Vagina (tissue), 2 donors: ENCODE measurements at regions not wholly inside any gene's neighbourhood (a gene's known extent, or its start where the extent isn't known, plus 50 kb on each side); places are given as distances from the start of the nearest gene placed in this dataset.
A peak's percentile ranks its signal among the peaks of the same experiment; 100 is the strongest.

Experiments
- DNase-seq, 2 donors: peaks; one replicate each; pipeline ENCODE4 v3.0.0-alpha.2; 2017; ENCODE audit errors: extremely low spot score in 2 of 2
- H3K27ac ChIP-seq: fragments of 200-600 bp; sonication (generic); one replicate; pipeline ENCODE4 v1.5.1; 2019
- H3K27me3 ChIP-seq: fragments of 200-600 bp; sonication (generic); one replicate; pipeline ENCODE4 v1.5.1; 2019
- H3K36me3 ChIP-seq, 2 donors: fragments of 200-600 bp; sonication (generic); one replicate each; pipeline ENCODE4 v1.5.1; 2017 to 2019
- H3K4me1 ChIP-seq: fragments of 200-600 bp; sonication (generic); one replicate; pipeline ENCODE4 v1.5.1; 2019
- H3K4me3 ChIP-seq, 2 donors: fragments of 200-600 bp; sonication (generic); 1 replicate in 1 of 2; 2 replicates in 1 of 2; pipeline ENCODE4 v1.5.1; 2016 to 2019
- H3K9me3 ChIP-seq: fragments of 200-600 bp; sonication (generic); one replicate; pipeline ENCODE4 v1.5.1; 2019
- POLR2A ChIP-seq, 2 donors: fragments of 450-650 bp; IDR thresholded peaks; one replicate each; pipeline ENCODE4 v1.6.1; 2017; ENCODE audit warnings: antibody characterized with exemption in 2 of 2, mild to moderate bottlenecking in 2 of 2, moderate library complexity in 2 of 2
- POLR2AphosphoS5 ChIP-seq, 2 donors: sonication (generic); formaldehyde crosslinking; IDR thresholded peaks; one replicate each; pipeline ENCODE4 v1.9.0; 2017; ENCODE audit warnings: antibody characterized with exemption in 2 of 2, mild to moderate bottlenecking in 2 of 2, low read depth in 1 of 2; ENCODE audit not compliant: insufficient read depth in 1 of 2
- intact Hi-C: fragments of 100-400 bp; cut with DNase I; formaldehyde crosslinking; loops from one replicate; pipeline ENCODE4 v1.15.1; 2023
- TF ChIP-seq, protein P1 (sequence below), 3 experiments: fragments of 450-650 bp in 2 of 3; fragments of 200-600 bp in 1 of 3; sonication (generic) in 1 of 3; IDR thresholded peaks; one replicate each; pipeline ENCODE4 v1.5.1; 2017 to 2019; ENCODE audit warnings: antibody characterized with exemption in 3 of 3, mild to moderate bottlenecking in 2 of 3, moderate library complexity in 2 of 3

DNA sequence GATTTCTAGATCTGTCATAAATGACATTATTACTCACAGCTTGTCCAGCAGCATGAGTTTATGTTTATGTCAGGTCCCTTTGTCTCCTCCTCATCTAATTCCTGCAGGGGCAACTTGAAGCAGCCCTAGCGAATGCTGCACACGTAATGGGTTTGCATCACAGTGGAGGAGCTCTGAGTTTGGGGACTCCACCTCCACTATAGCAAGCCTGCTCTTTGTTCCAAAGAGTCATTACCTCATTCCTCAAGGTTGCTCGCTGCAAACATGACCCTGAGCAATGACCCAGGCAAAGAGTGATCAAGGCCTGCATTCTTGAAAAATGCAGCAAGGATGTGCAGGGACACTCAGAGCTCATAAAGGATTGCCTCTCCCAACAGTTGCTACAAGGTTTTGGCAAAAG lies 261.9 kb downstream of the HHIPL2 start:
- no peak for DNase-seq
- Histone ChIP-seq H3K4me1 (no peaks in the 10 kb centered on the region), H3K4me3 (no peak overlapping the region), H3K9me3 (no peaks in the 10 kb centered on the region), H3K27ac (no peak overlapping the region), H3K27me3 (no peaks in the 10 kb centered on the region), H3K36me3 (no peaks in the 10 kb centered on the region)
- TF ChIP-seq POLR2A (IDR thresholded peaks at IDR 0.05) = no peak
- TF ChIP-seq, protein P1, sequence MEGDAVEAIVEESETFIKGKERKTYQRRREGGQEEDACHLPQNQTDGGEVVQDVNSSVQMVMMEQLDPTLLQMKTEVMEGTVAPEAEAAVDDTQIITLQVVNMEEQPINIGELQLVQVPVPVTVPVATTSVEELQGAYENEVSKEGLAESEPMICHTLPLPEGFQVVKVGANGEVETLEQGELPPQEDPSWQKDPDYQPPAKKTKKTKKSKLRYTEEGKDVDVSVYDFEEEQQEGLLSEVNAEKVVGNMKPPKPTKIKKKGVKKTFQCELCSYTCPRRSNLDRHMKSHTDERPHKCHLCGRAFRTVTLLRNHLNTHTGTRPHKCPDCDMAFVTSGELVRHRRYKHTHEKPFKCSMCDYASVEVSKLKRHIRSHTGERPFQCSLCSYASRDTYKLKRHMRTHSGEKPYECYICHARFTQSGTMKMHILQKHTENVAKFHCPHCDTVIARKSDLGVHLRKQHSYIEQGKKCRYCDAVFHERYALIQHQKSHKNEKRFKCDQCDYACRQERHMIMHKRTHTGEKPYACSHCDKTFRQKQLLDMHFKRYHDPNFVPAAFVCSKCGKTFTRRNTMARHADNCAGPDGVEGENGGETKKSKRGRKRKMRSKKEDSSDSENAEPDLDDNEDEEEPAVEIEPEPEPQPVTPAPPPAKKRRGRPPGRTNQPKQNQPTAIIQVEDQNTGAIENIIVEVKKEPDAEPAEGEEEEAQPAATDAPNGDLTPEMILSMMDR (IDR thresholded peaks at IDR 0.05) = no peak
- intact Hi-C loops = no loop called here

DNA sequence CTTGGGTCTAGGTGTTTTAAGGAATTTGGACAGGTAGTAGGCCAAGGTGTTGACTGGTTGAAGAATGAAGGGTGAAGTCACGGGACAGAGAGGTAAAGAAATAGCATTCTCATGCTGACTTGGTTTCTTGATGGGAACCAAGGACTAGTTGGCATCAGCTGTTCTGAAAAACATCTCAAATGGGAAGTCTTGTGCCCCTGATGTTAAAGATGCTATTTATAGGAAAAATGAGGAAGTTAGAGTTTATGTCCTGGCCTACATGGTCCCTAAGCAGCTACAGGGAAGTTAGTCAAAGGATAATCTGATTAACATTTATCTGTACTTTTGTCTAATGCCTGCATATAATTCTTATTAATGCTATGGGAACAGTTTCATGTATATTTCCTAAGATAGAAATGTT lies 262.4 kb downstream of the HHIPL2 start:
- no peak for DNase-seq
- Histone ChIP-seq H3K27ac (no peak overlapping the region), H3K4me1 (no peaks in the 10 kb centered on the region), H3K9me3 (no peaks in the 10 kb centered on the region), H3K27me3 (no peaks in the 10 kb centered on the region), H3K36me3 (no peaks in the 10 kb centered on the region), H3K4me3 (no peak overlapping the region)
- intact Hi-C loops = no loop called here
- TF ChIP-seq POLR2A (IDR thresholded peaks at IDR 0.05) (no peak), POLR2AphosphoS5 (IDR thresholded peaks at IDR 0.05; ENCODE audit: insufficient read depth in 1 of 2, low read depth in 1 of 2) (no peak)
- TF ChIP-seq, protein P1 (IDR thresholded peaks at IDR 0.05) = no peak

DNA sequence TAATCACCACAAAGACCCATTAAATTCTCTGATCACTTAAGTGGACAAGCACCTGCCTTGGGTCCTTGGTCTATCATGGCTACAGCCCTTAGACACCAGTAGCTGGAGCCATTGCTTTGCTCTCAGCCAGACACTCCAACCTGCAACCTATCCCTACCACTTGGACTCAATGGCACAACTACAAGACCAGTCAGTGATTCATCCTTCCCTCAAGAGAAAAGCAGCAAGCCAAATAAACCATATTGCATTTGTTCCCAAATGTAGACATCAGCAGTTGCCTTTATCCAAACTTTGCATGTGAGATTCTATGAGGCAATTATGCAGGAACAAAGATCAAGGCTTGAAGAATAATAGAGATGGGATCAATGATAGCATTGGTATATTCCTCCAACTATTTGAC lies 263.4 kb downstream of the HHIPL2 start:
- no peak overlapping the region for H3K27ac ChIP-seq
- intact Hi-C loops = no loop called here

DNA sequence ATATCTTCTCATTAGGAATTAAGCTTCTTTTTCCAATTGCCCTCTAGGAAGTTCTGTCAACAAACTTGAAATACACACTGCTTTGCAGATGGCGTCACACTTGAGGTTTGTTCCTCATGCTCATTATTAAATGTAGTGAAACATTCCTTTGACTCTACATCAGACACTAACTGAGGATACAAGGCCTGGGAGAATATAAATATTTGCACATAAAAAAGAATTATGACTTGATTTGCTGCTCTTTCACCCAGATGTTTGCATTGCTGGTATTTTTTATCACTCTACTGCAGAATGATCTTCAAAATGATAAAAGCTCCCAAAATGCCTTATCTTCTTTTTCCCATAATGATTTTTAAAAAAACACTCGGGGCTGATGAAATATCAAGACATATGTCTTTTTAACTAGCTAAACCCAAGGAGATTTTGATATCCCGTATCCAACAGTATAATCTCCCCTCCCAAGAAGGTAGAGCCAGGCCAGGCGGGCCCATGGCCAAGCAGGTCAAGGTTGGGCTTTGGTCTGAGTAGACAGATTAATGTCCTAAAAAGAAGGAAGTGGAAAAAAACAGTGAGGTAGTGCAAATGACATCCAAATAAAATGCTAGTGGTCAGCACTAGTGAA lies 264.6 kb downstream of the HHIPL2 start:
- intact Hi-C loops = no loop called here

More for the DNA sequence above, 263.4 kb downstream of the HHIPL2 start:
- Histone ChIP-seq H3K36me3 (no peaks in the 10 kb centered on the region), H3K4me3 (no peak overlapping the region), H3K4me1 (no peaks in the 10 kb centered on the region), H3K9me3 (no peaks in the 10 kb centered on the region), H3K27me3 (no peaks in the 10 kb centered on the region)
- no peak for TF ChIP-seq POLR2AphosphoS5 (IDR thresholded peaks at IDR 0.05; ENCODE audit: insufficient read depth in 1 of 2, low read depth in 1 of 2)
- TF ChIP-seq, protein P1 (IDR thresholded peaks at IDR 0.05) = no peak
- no peak for TF ChIP-seq POLR2A (IDR thresholded peaks at IDR 0.05)
- DNase-seq = no peak

DNA sequence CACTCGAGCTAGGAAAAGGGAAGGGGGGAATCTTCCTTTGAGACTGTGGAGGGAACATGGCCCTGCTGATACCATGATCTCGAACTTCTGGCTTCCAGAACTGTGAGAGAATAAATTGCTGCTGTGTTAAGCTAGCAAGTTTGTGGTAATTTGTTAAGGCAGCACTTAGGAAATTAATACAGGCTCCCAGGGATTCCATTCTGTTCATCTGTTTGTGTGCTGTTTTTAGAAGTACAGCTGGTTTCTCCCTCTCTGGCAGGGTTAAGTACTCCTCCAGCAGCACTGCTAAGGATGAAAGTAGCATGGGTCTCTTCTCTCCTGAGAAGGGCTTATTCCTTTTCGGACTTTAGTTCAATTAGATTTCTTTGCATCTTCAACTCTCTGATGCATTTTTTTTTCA lies 268.3 kb downstream of the HHIPL2 start:
- intact Hi-C loops = no loop called here
- TF ChIP-seq POLR2A (IDR thresholded peaks at IDR 0.05) = no peak
- no peak for TF ChIP-seq POLR2AphosphoS5 (IDR thresholded peaks at IDR 0.05; ENCODE audit: insufficient read depth in 1 of 2, low read depth in 1 of 2)
- TF ChIP-seq, protein P1 (IDR thresholded peaks at IDR 0.05) = no peak
- Histone ChIP-seq H3K36me3 (no peaks in the 10 kb centered on the region), H3K4me1 (no peaks in the 10 kb centered on the region), H3K27me3 (no peaks in the 10 kb centered on the region), H3K4me3 (no peak overlapping the region), H3K27ac (no peak overlapping the region), H3K9me3 (no peaks in the 10 kb centered on the region)
- DNase-seq = no peak

More for the DNA sequence above, 264.6 kb downstream of the HHIPL2 start:
- TF ChIP-seq, protein P1 (IDR thresholded peaks at IDR 0.05) = no peak
- peak in 1 of 2 donors; percentile 32 for TF ChIP-seq POLR2AphosphoS5 (IDR thresholded peaks at IDR 0.05; ENCODE audit: insufficient read depth in 1 of 2, low read depth in 1 of 2)
- H3K9me3 ChIP-seq = no peaks in the 10 kb centered on the region
- H3K4me3 ChIP-seq = no peak overlapping the region
- H3K36me3 ChIP-seq = no peaks in the 10 kb centered on the region
- no peak overlapping the region for H3K27ac ChIP-seq
- no peaks in the 10 kb centered on the region for H3K27me3 ChIP-seq
- DNase-seq = no peak
- no peaks in the 10 kb centered on the region for H3K4me1 ChIP-seq
